DOHH2 (cell line): ENCODE measurements at regions not wholly inside any gene's neighbourhood (a gene's known extent, or its start where the extent isn't known, plus 50 kb on each side); places are given as distances from the start of the nearest gene placed in this dataset.

Source experiments
- H3F3A ChIP-seq: fragments of 200-600 bp; sonication (generic), shearing (Covaris generic); 2 replicates; pipeline ENCODE4 v1.6.0; 2016; ENCODE audit warnings: antibody characterized with exemption, mild to moderate bottlenecking; ENCODE audit not compliant: control insufficient read depth, insufficient read depth
- H3K27ac ChIP-seq: fragments of 200-600 bp; sonication (generic); 2 replicates; pipeline ENCODE4 v1.5.1; 2014; ENCODE audit warnings: low read depth, mild to moderate bottlenecking, low read length, moderate library complexity
- H3K27me3 ChIP-seq: fragments of 200-600 bp; sonication (generic); 2 replicates; pipeline ENCODE4 v1.6.1; 2014; ENCODE audit warnings: mild to moderate bottlenecking, low read length, mixed read lengths; ENCODE audit not compliant: control insufficient read depth
- H3K36me3 ChIP-seq: fragments of 200-600 bp; sonication (generic); 2 replicates; pipeline ENCODE4 v1.6.1; 2014; ENCODE audit warnings: mild to moderate bottlenecking, low read length, moderate library complexity, mixed read lengths; ENCODE audit not compliant: control insufficient read depth
- H3K4me1 ChIP-seq: fragments of 200-600 bp; sonication (generic); 2 replicates; pipeline ENCODE4 v1.6.1; 2014; ENCODE audit warnings: mild to moderate bottlenecking, low read length, mixed read lengths; ENCODE audit not compliant: control insufficient read depth
- H3K4me2 ChIP-seq: fragments of 200-600 bp; sonication (generic); 2 replicates; pipeline ENCODE4 v1.6.0; 2014; ENCODE audit warnings: mild to moderate bottlenecking, low read length, moderate library complexity
- H3K4me3 ChIP-seq: fragments of 200-600 bp; sonication (generic); 2 replicates; pipeline ENCODE4 v1.5.1; 2014; ENCODE audit warnings: mild to moderate bottlenecking, low read length, mixed read lengths
- H3K79me2 ChIP-seq: fragments of 200-600 bp; sonication (generic); 2 replicates; pipeline ENCODE4 v1.6.1; 2014; ENCODE audit warnings: mild to moderate bottlenecking, low read length, mixed read lengths; ENCODE audit not compliant: control insufficient read depth
- H3K9me2 ChIP-seq: fragments of 200-600 bp; sonication (generic); replicated peaks from 2 replicates; pipeline ENCODE4 v1.6.1; 2014; ENCODE audit warnings: mild to moderate bottlenecking, low read length, mixed read lengths; ENCODE audit not compliant: control insufficient read depth
- H3K9me3 ChIP-seq: fragments of 200-600 bp; sonication (generic); 2 replicates; pipeline ENCODE4 v1.6.1; 2014; ENCODE audit warnings: antibody characterized with exemption, low read length, mixed read lengths; ENCODE audit not compliant: control insufficient read depth, insufficient read depth
- H4K20me1 ChIP-seq: fragments of 200-600 bp; sonication (generic); 2 replicates; pipeline ENCODE4 v1.6.0; 2014; ENCODE audit warnings: low read depth, mild to moderate bottlenecking, antibody characterized with exemption, low read length, moderate library complexity; ENCODE audit not compliant: control insufficient read depth, insufficient read depth
- EZH2phosphoT487 ChIP-seq: fragments of 200-600 bp; sonication (generic); IDR thresholded peaks from 2 replicates; pipeline ENCODE4 v1.6.1; 2017; ENCODE audit warnings: borderline replicate concordance, mild to moderate bottlenecking, antibody characterized with exemption, low read length, moderate library complexity, mixed read lengths
- TF ChIP-seq, protein P1 (sequence below): fragments of 200-600 bp; sonication (generic); IDR thresholded peaks from one replicate; pipeline ENCODE4 v1.5.1; 2014; ENCODE audit warnings: antibody characterized with exemption, mild to moderate bottlenecking, low read depth, low read length; ENCODE audit not compliant: poor library complexity, severe bottlenecking

GRCh38 chr1:192959657-192960186 lies 99.4 kb downstream of the UCHL5 start:
- H3K4me3 ChIP-seq: no peak overlapping the region
- no peak overlapping the region for H3K4me2 ChIP-seq
- H3K27ac ChIP-seq: no peak overlapping the region
- no peaks in the 10 kb centered on the region for H3K9me3 ChIP-seq
- TF ChIP-seq, protein P1, sequence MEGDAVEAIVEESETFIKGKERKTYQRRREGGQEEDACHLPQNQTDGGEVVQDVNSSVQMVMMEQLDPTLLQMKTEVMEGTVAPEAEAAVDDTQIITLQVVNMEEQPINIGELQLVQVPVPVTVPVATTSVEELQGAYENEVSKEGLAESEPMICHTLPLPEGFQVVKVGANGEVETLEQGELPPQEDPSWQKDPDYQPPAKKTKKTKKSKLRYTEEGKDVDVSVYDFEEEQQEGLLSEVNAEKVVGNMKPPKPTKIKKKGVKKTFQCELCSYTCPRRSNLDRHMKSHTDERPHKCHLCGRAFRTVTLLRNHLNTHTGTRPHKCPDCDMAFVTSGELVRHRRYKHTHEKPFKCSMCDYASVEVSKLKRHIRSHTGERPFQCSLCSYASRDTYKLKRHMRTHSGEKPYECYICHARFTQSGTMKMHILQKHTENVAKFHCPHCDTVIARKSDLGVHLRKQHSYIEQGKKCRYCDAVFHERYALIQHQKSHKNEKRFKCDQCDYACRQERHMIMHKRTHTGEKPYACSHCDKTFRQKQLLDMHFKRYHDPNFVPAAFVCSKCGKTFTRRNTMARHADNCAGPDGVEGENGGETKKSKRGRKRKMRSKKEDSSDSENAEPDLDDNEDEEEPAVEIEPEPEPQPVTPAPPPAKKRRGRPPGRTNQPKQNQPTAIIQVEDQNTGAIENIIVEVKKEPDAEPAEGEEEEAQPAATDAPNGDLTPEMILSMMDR: no peak
- no peak for TF ChIP-seq EZH2phosphoT487
- H3F3A ChIP-seq: no peaks in the 10 kb centered on the region
- H3K27me3 ChIP-seq: no peaks in the 10 kb centered on the region
- no peaks in the 10 kb centered on the region for H3K79me2 ChIP-seq
- no peaks in the 10 kb centered on the region for H3K4me1 ChIP-seq
- H3K9me2 ChIP-seq: no peaks in the 10 kb centered on the region
- H4K20me1 ChIP-seq: no peaks in the 10 kb centered on the region
- no peaks in the 10 kb centered on the region for H3K36me3 ChIP-seq
